WTC11 (cell line): ENCODE measurements at regions not wholly inside any gene's neighbourhood (a gene's known extent, or its start where the extent isn't known, plus 50 kb on each side); places are given as distances from the start of the nearest gene placed in this dataset.

Source experiments
- ATAC-seq: fragments of 200-7000 bp; cut with Tn5 transposase; 2 replicates; pipeline ENCODE4 v1.10.0; 2021; ENCODE audit warnings: mild to moderate bottlenecking, moderate library complexity
- CTCF ChIA-PET: fragments of 300-600 bp; sonication (Branson Sonifier 250); formaldehyde crosslinking; loops from one replicate; lab custom pipeline; 2021; ENCODE audit warnings: antibody characterized with exemption; lab: Charles Lee
- POLR2A ChIA-PET: fragments of 350-600 bp; sonication (Branson Sonifier 250); formaldehyde crosslinking; loops from one replicate; lab custom pipeline; 2021; ENCODE audit warnings: antibody characterized with exemption; lab: Charles Lee
- DNase-seq: peaks from one replicate; pipeline ENCODE4 v3.0.0; 2021; ENCODE audit warnings: low spot score
- H3K27ac Mint-ChIP-seq: 2 replicates; pipeline ENCODE4 v1.8.0; 2021; ENCODE audit warnings: mixed read lengths
- H3K27me3 Mint-ChIP-seq: 2 replicates; pipeline ENCODE4 v1.8.0; 2021; ENCODE audit warnings: low read depth, mild to moderate bottlenecking, moderate library complexity, mixed read lengths
- H3K36me3 Mint-ChIP-seq: 2 replicates; pipeline ENCODE4 v1.8.0; 2021; ENCODE audit warnings: mixed read lengths
- H3K4me1 Mint-ChIP-seq: 2 replicates; pipeline ENCODE4 v1.8.0; 2022; ENCODE audit warnings: mixed read lengths
- H3K4me3 Mint-ChIP-seq: 2 replicates; pipeline ENCODE4 v1.8.0; 2021; ENCODE audit warnings: mild to moderate bottlenecking, moderate library complexity, mixed read lengths
- H3K9me3 Mint-ChIP-seq: 2 replicates; pipeline ENCODE4 v1.8.0; 2021; ENCODE audit warnings: mixed read lengths
- ETV6 ChIP-seq: sonication (generic); formaldehyde crosslinking; IDR thresholded peaks from 2 replicates; pipeline ENCODE4 v1.8.1; 2022; ENCODE audit warnings: mild to moderate bottlenecking, missing genetic modification reagents
- FOXK1 ChIP-seq: sonication (generic); formaldehyde crosslinking; IDR thresholded peaks from 2 replicates; pipeline ENCODE4 v1.8.0; 2022; ENCODE audit warnings: mild to moderate bottlenecking, moderate library complexity, missing genetic modification reagents
- GABPB1 ChIP-seq: sonication (generic); formaldehyde crosslinking; IDR thresholded peaks from 2 replicates; pipeline ENCODE4 v1.8.1; 2023; ENCODE audit warnings: mild to moderate bottlenecking, missing genetic modification reagents
- HMGA2 ChIP-seq: fragments of 250-450 bp; sonication (Bioruptor Pico); IDR thresholded peaks from 2 replicates; pipeline ENCODE4 v1.4.0; 2021; ENCODE audit warnings: mild to moderate bottlenecking, moderate library complexity
- IRF2 ChIP-seq: sonication (generic); formaldehyde crosslinking; IDR thresholded peaks from 2 replicates; pipeline ENCODE4 v1.8.0; 2022; ENCODE audit warnings: low read depth, missing genetic modification reagents, borderline replicate concordance
- JAZF1 ChIP-seq: fragments of 250-450 bp; sonication (Bioruptor Pico); IDR thresholded peaks from 2 replicates; pipeline ENCODE4 v1.9.0; 2021; ENCODE audit warnings: moderate library complexity, mild to moderate bottlenecking, inconsistent platforms
- NR2C2 ChIP-seq: sonication (generic); formaldehyde crosslinking; IDR thresholded peaks from 2 replicates; pipeline ENCODE4 v1.8.0; 2022; ENCODE audit warnings: mild to moderate bottlenecking, missing genetic modification reagents
- NR3C1 ChIP-seq: sonication (generic); formaldehyde crosslinking; conservative IDR thresholded peaks from 2 replicates; pipeline ENCODE4 v1.8.1; 2023; ENCODE audit warnings: low read depth, mild to moderate bottlenecking, missing genetic modification reagents
- PRRX2 ChIP-seq: fragments of 250-450 bp; sonication (Bioruptor Pico); IDR thresholded peaks from 2 replicates; pipeline ENCODE4 v1.8.0; 2021; ENCODE audit warnings: mild to moderate bottlenecking
- SMAD4 ChIP-seq: sonication (generic); formaldehyde crosslinking; IDR thresholded peaks from 2 replicates; pipeline ENCODE4 v1.8.0; 2022; ENCODE audit warnings: mild to moderate bottlenecking, missing genetic modification reagents
- ZNF416 ChIP-seq: fragments of 250-450 bp; sonication (Bioruptor Pico); IDR thresholded peaks from 2 replicates; pipeline ENCODE4 v1.9.0; 2021; ENCODE audit warnings: mild to moderate bottlenecking, inconsistent platforms
- TF ChIP-seq, protein P1 (sequence below): sonication (generic); formaldehyde crosslinking; IDR thresholded peaks from 2 replicates; pipeline ENCODE4 v1.8.1; 2022; ENCODE audit warnings: missing genetic modification reagents, borderline replicate concordance
- TF ChIP-seq, protein P2 (sequence below): sonication (generic); formaldehyde crosslinking; IDR thresholded peaks from 2 replicates; pipeline ENCODE4 v1.8.0; 2023; ENCODE audit warnings: missing genetic modification reagents
- TF ChIP-seq, protein P3 (sequence below): sonication (generic); formaldehyde crosslinking; IDR thresholded peaks from 2 replicates; pipeline ENCODE4 v1.8.1; 2023; ENCODE audit warnings: mild to moderate bottlenecking, missing genetic modification reagents, moderate library complexity
- TF ChIP-seq, protein P4 (sequence below): fragments of 200-600 bp; IDR thresholded peaks from 2 replicates; pipeline ENCODE4 v1.8.0; 2022; ENCODE audit warnings: antibody characterized with exemption
- TF ChIP-seq, protein P5 (sequence below): sonication (generic); formaldehyde crosslinking; IDR thresholded peaks from 2 replicates; pipeline ENCODE4 v1.8.1; 2022; ENCODE audit warnings: mild to moderate bottlenecking, missing genetic modification reagents, moderate library complexity, borderline replicate concordance

DNA sequence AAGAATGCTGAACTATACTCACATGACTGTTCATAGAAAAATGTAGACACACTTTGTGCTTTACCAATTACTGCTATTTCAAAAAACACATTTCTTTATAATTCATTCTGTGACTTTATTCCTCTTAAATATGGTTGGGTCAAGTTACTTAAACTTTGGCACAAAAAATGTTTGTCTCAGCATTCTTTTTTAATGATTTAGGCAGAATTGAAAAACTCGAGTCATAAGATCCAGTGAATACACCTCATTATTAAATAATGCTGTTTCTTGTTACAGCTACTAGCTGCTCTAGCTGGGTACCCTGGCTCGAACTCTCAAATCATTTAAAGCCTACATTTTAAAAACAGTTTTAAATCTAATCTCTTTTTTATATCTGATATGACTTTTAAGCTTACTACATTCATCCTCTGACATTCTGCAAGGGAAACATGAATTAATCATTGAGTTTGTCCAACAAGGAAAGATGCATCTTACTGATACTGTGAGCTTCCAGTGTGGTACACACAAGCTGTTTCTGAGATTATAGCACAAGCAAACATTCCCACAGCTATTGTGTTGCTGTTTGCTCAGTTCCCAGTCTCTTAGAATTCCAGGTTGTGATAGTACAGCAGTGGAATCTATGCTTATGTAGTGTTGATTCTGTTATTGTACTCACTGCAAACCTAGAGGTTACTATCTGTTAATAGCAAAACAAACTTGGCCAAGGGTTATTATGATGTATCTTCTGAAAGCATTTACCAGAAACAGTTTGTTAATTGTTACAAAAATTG lies 746.5 kb downstream of the USP25 start:
- DNase-seq, result no peak
- no peak overlapping the region for H3K27ac Mint-ChIP-seq
- no peak for ATAC-seq
- no peaks in the 10 kb centered on the region for H3K4me1 Mint-ChIP-seq
- H3K36me3 Mint-ChIP-seq, result peaks cover 4% of the 10 kb centered on the region; the same call in 1 of the 2 replicates
- no peak for TF ChIP-seq PRRX2
- no peak for TF ChIP-seq FOXK1
- ChIA-PET CTCF (no interaction called here), POLR2A (no interaction called here)
- H3K4me3 Mint-ChIP-seq, result no peak overlapping the region
- peaks cover 36% of the 10 kb centered on the region for H3K9me3 Mint-ChIP-seq
- H3K27me3 Mint-ChIP-seq, result no peaks in the 10 kb centered on the region

DNA sequence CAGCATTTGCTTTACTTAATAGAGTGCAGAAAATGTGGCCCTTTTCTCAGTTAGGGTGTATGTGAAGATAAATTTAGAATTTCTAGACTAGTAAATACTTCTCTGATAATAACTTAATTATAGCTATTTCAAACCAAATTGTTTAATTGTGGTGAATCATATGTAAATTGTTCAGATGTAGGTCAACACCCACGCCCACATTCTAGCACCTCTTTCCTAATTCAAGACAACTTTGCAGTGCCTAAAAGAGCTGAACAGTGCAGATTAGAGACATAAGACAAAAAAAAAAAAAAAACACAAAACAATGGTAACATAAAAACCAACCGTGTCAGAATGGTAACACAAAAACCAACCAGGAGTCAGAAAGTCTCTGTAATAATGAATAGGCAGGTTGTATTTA lies 758.3 kb downstream of the USP25 start:
- no peaks in the 10 kb centered on the region for H3K36me3 Mint-ChIP-seq
- DNase-seq (no peak), ATAC-seq (no peak)
- H3K27ac Mint-ChIP-seq, result no peak overlapping the region
- CTCF ChIA-PET, result no interaction called here
- POLR2A ChIA-PET, result no interaction called here
- H3K4me1 Mint-ChIP-seq, result peaks cover 12% of the 10 kb centered on the region
- H3K9me3 Mint-ChIP-seq, result no peaks in the 10 kb centered on the region
- H3K27me3 Mint-ChIP-seq, result no peaks in the 10 kb centered on the region
- no peak overlapping the region for H3K4me3 Mint-ChIP-seq
- no peak for TF ChIP-seq JAZF1 (CRISPR knock-in tag)

DNA sequence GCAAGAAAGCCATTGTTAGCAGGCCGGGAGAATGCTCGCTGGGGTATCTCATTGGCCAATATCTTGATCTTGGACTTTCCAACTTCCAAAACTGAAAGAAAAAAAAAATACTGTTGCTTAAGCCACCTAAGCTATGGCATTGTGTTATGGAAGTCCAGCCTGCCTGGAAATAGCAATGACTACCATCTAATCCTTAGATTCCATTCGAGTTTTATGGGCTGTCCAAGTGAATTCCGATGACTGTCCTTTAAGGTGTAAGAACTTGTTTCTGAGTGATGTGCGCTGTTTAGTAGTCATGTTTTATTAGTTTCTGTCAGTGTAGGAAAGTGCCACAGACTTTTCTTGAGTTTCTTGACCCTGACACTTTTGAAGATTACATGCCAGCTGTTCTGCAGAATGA lies 762.6 kb downstream of the USP25 start:
- Mint-ChIP-seq H3K4me1 (peaks cover 12% of the 10 kb centered on the region), H3K27ac (no peak overlapping the region), H3K36me3 (no peaks in the 10 kb centered on the region), H3K9me3 (no peaks in the 10 kb centered on the region), H3K4me3 (no peak overlapping the region), H3K27me3 (no peaks in the 10 kb centered on the region)
- ChIA-PET CTCF (no interaction called here), POLR2A (no interaction called here)
- no peak for TF ChIP-seq ETV6 (CRISPR knock-in tag)
- TF ChIP-seq, protein P1, sequence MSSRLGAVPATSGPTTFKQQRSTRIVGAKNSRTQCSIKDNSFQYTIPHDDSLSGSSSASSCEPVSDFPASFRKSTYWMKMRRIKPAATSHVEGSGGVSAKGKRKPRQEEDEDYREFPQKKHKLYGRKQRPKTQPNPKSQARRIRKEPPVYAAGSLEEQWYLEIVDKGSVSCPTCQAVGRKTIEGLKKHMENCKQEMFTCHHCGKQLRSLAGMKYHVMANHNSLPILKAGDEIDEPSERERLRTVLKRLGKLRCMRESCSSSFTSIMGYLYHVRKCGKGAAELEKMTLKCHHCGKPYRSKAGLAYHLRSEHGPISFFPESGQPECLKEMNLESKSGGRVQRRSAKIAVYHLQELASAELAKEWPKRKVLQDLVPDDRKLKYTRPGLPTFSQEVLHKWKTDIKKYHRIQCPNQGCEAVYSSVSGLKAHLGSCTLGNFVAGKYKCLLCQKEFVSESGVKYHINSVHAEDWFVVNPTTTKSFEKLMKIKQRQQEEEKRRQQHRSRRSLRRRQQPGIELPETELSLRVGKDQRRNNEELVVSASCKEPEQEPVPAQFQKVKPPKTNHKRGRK, result no peak
- TF ChIP-seq NR3C1 (CRISPR knock-in tag), result no peak
- TF ChIP-seq ZNF416, result no peak
- no peak for DNase-seq
- ATAC-seq, result no peak

DNA sequence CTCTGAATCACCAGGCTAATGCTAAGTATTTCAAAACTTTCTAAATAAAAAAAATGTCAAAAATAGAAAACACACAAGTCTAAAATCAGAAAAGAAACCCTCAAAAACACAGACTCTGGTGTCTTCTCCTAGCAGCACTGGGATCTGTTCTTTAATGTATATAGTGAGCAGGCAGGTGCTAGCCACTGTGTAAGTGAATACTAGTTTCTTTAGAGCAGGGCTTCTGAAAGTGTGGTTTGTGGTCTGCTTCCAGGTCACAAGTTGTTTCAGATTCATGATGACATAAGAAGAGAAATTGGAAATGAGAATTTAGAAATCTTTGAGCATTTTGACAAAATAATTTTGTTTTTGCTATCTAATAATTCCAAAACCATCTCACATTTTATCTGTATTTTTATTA lies 763.1 kb downstream of the USP25 start:
- no peaks in the 10 kb centered on the region for H3K36me3 Mint-ChIP-seq
- CTCF ChIA-PET, result no interaction called here
- POLR2A ChIA-PET, result no interaction called here
- H3K4me1 Mint-ChIP-seq, result peaks cover 12% of the 10 kb centered on the region
- peaks cover 4% of the 10 kb centered on the region for H3K9me3 Mint-ChIP-seq
- ATAC-seq (no peak), DNase-seq (no peak)
- no peak overlapping the region for H3K4me3 Mint-ChIP-seq
- H3K27ac Mint-ChIP-seq, result no peak overlapping the region
- TF ChIP-seq IRF2 (CRISPR knock-in tag) (no peak), HMGA2 (no peak), SMAD4 (CRISPR knock-in tag) (no peak), NR2C2 (no peak), GABPB1 (CRISPR knock-in tag) (no peak), NR3C1 (CRISPR knock-in tag) (no peak), ETV6 (CRISPR knock-in tag) (no peak)
- TF ChIP-seq, protein P2, sequence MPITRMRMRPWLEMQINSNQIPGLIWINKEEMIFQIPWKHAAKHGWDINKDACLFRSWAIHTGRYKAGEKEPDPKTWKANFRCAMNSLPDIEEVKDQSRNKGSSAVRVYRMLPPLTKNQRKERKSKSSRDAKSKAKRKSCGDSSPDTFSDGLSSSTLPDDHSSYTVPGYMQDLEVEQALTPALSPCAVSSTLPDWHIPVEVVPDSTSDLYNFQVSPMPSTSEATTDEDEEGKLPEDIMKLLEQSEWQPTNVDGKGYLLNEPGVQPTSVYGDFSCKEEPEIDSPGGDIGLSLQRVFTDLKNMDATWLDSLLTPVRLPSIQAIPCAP (CRISPR knock-in tag), result no peak
- TF ChIP-seq, protein P3, sequence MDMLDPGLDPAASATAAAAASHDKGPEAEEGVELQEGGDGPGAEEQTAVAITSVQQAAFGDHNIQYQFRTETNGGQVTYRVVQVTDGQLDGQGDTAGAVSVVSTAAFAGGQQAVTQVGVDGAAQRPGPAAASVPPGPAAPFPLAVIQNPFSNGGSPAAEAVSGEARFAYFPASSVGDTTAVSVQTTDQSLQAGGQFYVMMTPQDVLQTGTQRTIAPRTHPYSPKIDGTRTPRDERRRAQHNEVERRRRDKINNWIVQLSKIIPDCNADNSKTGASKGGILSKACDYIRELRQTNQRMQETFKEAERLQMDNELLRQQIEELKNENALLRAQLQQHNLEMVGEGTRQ, result no peak
- TF ChIP-seq, protein P4, sequence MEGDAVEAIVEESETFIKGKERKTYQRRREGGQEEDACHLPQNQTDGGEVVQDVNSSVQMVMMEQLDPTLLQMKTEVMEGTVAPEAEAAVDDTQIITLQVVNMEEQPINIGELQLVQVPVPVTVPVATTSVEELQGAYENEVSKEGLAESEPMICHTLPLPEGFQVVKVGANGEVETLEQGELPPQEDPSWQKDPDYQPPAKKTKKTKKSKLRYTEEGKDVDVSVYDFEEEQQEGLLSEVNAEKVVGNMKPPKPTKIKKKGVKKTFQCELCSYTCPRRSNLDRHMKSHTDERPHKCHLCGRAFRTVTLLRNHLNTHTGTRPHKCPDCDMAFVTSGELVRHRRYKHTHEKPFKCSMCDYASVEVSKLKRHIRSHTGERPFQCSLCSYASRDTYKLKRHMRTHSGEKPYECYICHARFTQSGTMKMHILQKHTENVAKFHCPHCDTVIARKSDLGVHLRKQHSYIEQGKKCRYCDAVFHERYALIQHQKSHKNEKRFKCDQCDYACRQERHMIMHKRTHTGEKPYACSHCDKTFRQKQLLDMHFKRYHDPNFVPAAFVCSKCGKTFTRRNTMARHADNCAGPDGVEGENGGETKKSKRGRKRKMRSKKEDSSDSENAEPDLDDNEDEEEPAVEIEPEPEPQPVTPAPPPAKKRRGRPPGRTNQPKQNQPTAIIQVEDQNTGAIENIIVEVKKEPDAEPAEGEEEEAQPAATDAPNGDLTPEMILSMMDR, result no peak
- TF ChIP-seq, protein P5, sequence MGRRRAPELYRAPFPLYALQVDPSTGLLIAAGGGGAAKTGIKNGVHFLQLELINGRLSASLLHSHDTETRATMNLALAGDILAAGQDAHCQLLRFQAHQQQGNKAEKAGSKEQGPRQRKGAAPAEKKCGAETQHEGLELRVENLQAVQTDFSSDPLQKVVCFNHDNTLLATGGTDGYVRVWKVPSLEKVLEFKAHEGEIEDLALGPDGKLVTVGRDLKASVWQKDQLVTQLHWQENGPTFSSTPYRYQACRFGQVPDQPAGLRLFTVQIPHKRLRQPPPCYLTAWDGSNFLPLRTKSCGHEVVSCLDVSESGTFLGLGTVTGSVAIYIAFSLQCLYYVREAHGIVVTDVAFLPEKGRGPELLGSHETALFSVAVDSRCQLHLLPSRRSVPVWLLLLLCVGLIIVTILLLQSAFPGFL, result no peak
- H3K27me3 Mint-ChIP-seq, result no peaks in the 10 kb centered on the region
